Central memory CD8-positive, alpha-beta T cell (primary cell): ENCODE measurements at regions not wholly inside any gene's neighbourhood (a gene's known extent, or its start where the extent isn't known, plus 50 kb on each side); places are given as distances from the start of the nearest gene placed in this dataset.

ENCODE experiments used
- ATAC-seq: fragments of 150-1000 bp; cut with Tn5 transposase; replicated peaks from 2 replicates; pipeline ENCODE4 v1.10.0; 2022; ENCODE audit warnings: mild to moderate bottlenecking, moderate FRiP score, moderate number of reproducible peaks; ENCODE audit not compliant: poor library complexity, severe bottlenecking; ENCODE audit errors: extremely low read depth
- DNase-seq, 2 donors: peaks; one replicate each; pipeline ENCODE4 v3.0.0; 2021; ENCODE audit warnings: low spot score in 2 of 2
- H3K27ac Mint-ChIP-seq: one replicate; pipeline ENCODE4 v1.8.0; 2022; ENCODE audit warnings: low read depth, mild to moderate bottlenecking, moderate library complexity, mixed read lengths
- H3K27me3 Mint-ChIP-seq: one replicate; pipeline ENCODE4 v1.8.0; 2022; ENCODE audit warnings: mixed read lengths
- H3K36me3 Mint-ChIP-seq: one replicate; pipeline ENCODE4 v1.8.0; 2022; ENCODE audit warnings: mild to moderate bottlenecking, moderate library complexity, mixed read lengths; ENCODE audit not compliant: insufficient read depth
- H3K4me1 Mint-ChIP-seq: one replicate; pipeline ENCODE4 v1.8.0; 2022; ENCODE audit warnings: mixed read lengths
- H3K4me3 Mint-ChIP-seq: one replicate; pipeline ENCODE4 v1.8.0; 2022; ENCODE audit warnings: mild to moderate bottlenecking, moderate library complexity, mixed read lengths
- H3K9me3 Mint-ChIP-seq: one replicate; pipeline ENCODE4 v1.8.0; 2022; ENCODE audit warnings: mixed read lengths

DNA sequence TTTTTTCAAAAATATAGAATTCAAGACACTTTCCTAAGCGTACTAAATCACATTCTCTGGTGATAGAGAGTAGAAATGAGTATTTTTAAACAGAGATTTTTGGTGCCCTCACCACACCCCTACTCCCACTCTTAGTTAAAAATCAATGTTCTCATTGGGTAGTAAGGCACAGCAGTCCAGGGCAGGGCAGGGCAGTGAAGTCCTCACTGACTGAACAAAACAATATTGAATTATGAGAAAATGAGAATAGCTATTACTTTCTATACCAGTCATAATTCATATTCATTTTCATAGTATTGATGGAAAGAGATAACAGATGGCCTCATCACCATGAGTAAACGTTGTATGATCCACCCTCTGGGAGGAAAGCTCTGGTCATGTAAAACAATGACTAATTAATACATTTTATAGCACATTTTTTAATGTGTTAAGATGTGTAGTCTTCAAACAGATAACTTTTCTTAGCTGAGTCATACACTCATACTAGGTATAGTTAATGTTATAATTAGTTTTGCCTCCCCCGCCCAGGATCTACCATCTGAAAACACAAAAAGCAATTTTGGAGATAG is 686.1 kb downstream of the KCNJ3 start:
- Mint-ChIP-seq H3K36me3 (no peaks in the 10 kb centered on the region), H3K27ac (no peak overlapping the region), H3K4me3 (no peak overlapping the region), H3K9me3 (no peaks in the 10 kb centered on the region), H3K4me1 (no peaks in the 10 kb centered on the region), H3K27me3 (no peaks in the 10 kb centered on the region)
- DNase-seq (no peak), ATAC-seq (no peak)

DNA sequence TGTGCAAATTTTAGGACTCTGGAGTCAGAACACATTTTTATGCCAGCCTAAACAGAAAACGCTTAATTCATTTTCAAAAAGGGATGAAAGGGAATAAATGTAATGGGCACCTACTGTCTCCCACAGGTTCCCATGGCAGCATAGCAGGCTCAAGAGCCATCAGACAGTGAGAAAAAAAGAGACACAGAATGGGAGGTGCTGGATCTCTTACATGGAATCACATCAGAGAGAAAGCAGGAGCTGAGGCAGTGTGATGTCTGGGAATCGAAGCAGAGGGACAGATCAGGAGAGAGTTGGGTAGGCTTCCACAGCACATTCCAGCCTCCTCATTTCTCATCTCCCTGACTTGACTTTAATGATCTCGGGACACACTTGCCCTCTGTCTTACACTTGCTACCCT is 684.3 kb downstream of the KCNJ3 start:
- H3K36me3 Mint-ChIP-seq = no peaks in the 10 kb centered on the region
- no peak overlapping the region for H3K27ac Mint-ChIP-seq
- H3K9me3 Mint-ChIP-seq = no peaks in the 10 kb centered on the region
- no peaks in the 10 kb centered on the region for H3K4me1 Mint-ChIP-seq
- no peak for DNase-seq
- H3K4me3 Mint-ChIP-seq = no peak overlapping the region
- ATAC-seq = no peak
- H3K27me3 Mint-ChIP-seq = no peaks in the 10 kb centered on the region

DNA sequence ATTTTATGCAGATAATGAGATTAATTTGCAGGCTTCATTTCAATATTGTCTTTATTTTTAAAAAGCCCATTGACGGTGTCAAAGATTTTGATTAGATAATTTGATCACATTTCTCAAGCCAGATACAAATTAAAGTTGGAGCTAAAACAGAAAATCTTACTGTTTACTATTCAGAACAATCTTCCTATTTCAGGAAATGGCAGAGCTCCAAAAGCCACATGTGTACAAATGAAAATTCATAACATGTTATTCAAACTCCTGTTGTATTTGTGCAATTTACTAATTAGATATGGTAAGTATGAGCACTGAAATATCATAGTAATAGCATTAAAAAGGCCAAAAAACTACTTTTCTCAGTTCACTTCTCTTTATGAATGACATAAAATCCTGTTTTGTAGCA is 682.9 kb downstream of the KCNJ3 start:
- ATAC-seq = no peak
- Mint-ChIP-seq H3K27me3 (no peaks in the 10 kb centered on the region), H3K4me1 (no peaks in the 10 kb centered on the region), H3K27ac (no peak overlapping the region), H3K36me3 (no peaks in the 10 kb centered on the region), H3K4me3 (no peak overlapping the region), H3K9me3 (no peaks in the 10 kb centered on the region)
- DNase-seq = no peak

DNA sequence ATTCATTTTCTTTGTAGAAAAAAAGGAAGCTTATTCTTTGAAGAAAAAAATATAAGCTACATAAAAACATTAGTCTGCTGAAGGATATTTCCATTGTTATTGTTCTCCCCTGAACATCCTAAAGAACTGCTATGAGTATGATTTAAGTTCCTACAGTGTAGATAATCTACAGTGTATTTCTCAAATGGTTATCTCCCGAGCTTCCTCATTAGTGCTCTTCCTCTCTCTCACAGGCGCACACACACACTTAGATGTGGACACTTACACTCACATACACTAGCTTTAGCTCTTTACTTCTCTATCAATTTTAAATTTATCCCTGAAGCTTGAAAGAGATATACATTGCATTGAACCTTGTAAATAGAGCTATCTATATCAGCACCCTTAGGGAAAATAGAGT is 681.0 kb downstream of the KCNJ3 start:
- DNase-seq (no peak), ATAC-seq (no peak)
- Mint-ChIP-seq H3K36me3 (no peaks in the 10 kb centered on the region), H3K4me1 (no peaks in the 10 kb centered on the region), H3K27ac (no peak overlapping the region), H3K9me3 (no peaks in the 10 kb centered on the region), H3K27me3 (no peaks in the 10 kb centered on the region), H3K4me3 (no peak overlapping the region)

DNA sequence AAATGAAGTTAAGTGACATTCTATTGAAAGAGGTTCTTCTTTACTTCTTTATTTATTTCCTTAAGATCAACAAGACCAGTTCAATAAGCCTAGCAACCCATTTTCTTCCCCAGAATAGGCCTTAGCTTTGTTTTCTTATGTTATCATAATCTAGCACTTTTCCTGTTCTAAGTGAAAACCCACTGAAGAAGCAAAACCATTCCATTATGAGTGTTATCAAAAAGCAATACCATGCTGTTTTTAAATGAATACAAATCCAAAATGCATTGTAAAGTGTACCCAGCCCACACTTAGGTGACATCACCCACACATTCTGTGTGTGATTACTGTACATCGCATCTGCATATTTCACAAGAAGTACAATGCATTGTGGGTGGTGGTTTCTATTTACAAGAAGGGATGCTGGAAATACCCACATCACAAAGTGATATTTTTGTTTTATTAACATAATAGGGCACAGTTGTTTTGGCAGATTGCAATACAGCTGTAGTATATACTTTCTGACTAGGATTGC is 679.5 kb downstream of the KCNJ3 start:
- Mint-ChIP-seq H3K27me3 (no peaks in the 10 kb centered on the region), H3K27ac (no peak overlapping the region), H3K36me3 (no peaks in the 10 kb centered on the region), H3K4me1 (no peaks in the 10 kb centered on the region), H3K4me3 (no peak overlapping the region), H3K9me3 (no peaks in the 10 kb centered on the region)
- no peak for DNase-seq
- ATAC-seq = no peak

DNA sequence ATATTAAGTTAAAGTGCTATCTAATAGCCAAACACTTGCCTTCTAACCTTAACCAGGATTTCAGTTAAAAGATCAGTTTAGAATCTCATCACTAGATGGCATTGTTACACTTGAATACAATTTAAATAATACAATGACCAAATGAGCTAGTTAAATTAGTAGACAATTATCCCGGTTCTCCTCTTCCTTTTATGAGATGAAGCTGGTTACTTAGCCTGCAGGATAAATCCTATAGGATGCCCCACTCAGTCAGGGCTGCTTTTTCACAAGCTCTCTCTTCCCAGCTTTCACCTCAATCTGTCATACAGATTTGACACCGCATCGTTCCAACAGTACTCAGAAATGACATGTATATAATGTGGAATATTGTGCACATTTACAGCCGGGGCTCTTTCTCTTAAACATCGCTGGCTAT is 678.8 kb downstream of the KCNJ3 start:
- DNase-seq (no peak), ATAC-seq (no peak)
- H3K4me1 Mint-ChIP-seq = no peaks in the 10 kb centered on the region
- no peaks in the 10 kb centered on the region for H3K27me3 Mint-ChIP-seq
- no peaks in the 10 kb centered on the region for H3K36me3 Mint-ChIP-seq
- H3K9me3 Mint-ChIP-seq = no peaks in the 10 kb centered on the region
- no peak overlapping the region for H3K4me3 Mint-ChIP-seq
- H3K27ac Mint-ChIP-seq = no peak overlapping the region

DNA sequence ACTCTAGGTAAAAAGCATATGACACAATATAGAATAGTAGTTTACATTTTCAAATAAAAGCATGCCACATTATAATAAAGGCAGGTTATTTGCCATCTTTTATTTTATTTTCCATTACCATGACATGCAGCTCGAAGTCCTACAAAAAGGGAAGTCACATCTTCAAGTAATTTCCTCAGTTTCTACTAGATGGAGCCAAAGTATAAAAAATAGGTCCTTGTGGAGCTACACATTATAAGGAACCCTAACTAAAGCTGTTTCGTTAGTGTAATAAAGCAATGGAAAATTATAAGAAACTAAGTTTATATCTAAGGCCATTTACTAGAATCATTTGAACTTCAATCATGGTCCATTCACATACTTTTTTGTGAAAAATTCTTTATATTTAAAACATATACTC is 674.5 kb downstream of the KCNJ3 start:
- ATAC-seq (no peak), DNase-seq (no peak)
- no peaks in the 10 kb centered on the region for H3K4me1 Mint-ChIP-seq
- no peaks in the 10 kb centered on the region for H3K36me3 Mint-ChIP-seq
- H3K9me3 Mint-ChIP-seq = no peaks in the 10 kb centered on the region
- no peaks in the 10 kb centered on the region for H3K27me3 Mint-ChIP-seq
- H3K4me3 Mint-ChIP-seq = no peak overlapping the region
- no peak overlapping the region for H3K27ac Mint-ChIP-seq

DNA sequence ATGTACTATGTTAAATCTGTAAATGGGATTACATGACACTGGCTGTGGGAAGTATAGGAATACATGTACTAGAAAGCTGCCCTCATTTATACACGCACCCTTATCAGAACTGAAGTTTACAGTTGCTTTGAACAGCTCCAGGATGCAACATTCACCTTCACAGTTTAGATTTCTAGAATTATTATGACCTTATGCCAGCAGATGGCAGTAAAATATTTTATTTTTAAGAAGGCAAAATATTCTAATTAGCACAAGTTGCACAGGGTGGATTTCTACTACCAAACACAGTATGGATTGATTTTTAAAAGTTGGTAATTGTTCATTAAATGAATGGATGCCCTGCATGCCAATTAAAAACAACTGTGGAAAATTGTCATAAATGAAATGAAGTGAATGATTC is 670.4 kb downstream of the KCNJ3 start:
- ATAC-seq = no peak
- H3K4me3 Mint-ChIP-seq = no peak overlapping the region
- no peak for DNase-seq
- no peaks in the 10 kb centered on the region for H3K9me3 Mint-ChIP-seq
- H3K36me3 Mint-ChIP-seq = no peaks in the 10 kb centered on the region
- no peaks in the 10 kb centered on the region for H3K4me1 Mint-ChIP-seq
- H3K27ac Mint-ChIP-seq = no peak overlapping the region
- H3K27me3 Mint-ChIP-seq = no peaks in the 10 kb centered on the region

DNA sequence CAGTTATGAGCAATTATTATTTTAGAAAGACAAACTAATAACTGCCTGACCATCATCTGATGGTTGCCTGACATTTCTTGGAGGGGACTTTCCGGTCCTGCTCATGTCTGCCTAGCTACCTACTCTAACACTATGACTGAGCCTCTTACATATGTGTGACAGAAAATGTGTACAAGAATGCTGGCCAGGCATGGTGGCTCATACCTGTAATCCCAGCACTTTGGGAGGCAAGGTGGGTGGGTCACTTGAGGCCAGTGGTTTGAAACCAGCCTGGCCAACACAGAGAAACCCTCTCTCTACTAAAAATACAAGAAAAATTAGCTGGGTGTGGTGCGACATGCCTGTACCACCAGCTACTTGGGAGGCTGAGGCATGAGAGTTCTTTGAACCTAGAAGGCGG is 666.3 kb downstream of the KCNJ3 start:
- H3K36me3 Mint-ChIP-seq = no peaks in the 10 kb centered on the region
- no peak for DNase-seq
- H3K27me3 Mint-ChIP-seq = no peaks in the 10 kb centered on the region
- no peak for ATAC-seq
- no peaks in the 10 kb centered on the region for H3K9me3 Mint-ChIP-seq
- no peak overlapping the region for H3K4me3 Mint-ChIP-seq
- H3K27ac Mint-ChIP-seq = no peak overlapping the region
- H3K4me1 Mint-ChIP-seq = no peaks in the 10 kb centered on the region

DNA sequence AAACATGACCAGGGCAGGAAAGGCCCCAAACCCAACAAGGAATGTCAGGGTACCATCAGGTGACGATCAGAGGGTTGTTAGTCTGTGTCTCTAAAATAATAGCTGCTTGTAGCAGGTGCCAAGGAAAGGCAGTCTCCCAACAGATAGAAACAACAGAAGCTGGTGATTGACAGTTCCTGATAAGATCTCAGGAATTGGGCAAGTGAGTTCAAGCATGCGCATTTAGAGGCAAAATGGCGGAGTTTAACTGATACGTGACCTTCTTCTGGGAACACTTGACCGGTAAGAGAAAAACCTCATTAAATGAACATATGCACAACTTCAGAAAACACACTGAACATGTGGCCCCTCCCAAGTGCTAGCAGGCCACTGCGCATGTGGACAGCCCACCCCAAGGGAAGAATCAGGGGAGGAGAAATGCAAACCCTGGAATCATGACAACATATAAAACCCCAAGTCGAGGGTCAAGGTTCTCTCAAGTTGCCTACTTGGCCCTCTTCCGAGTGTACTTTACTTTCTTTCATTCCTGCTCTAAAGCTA is 664.9 kb downstream of the KCNJ3 start:
- no peak for ATAC-seq
- DNase-seq = no peak
- no peaks in the 10 kb centered on the region for H3K9me3 Mint-ChIP-seq
- no peaks in the 10 kb centered on the region for H3K4me1 Mint-ChIP-seq
- H3K4me3 Mint-ChIP-seq = no peak overlapping the region
- H3K36me3 Mint-ChIP-seq = no peaks in the 10 kb centered on the region
- no peaks in the 10 kb centered on the region for H3K27me3 Mint-ChIP-seq
- H3K27ac Mint-ChIP-seq = no peak overlapping the region

DNA sequence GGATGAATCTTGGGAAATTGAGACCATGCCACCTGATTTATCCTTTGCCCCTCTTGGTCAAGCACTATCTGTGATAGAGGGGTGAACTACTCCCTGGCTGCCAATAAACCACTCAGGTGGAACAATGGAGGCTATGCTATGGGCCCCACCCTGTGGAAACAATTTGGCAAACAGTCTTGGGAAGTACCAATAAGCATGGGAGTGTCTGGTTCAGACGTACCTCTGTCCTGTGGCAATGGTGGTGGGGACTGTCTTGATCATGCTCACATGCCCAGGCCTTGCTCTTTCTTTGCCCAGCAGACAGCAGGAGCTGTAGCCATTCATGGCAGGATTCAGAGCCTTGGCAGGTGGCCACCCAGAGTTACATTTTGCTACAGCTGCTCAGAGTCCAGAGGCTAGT is 658.7 kb downstream of the KCNJ3 start:
- Mint-ChIP-seq H3K27ac (no peak overlapping the region), H3K4me1 (no peaks in the 10 kb centered on the region), H3K36me3 (no peaks in the 10 kb centered on the region), H3K27me3 (no peaks in the 10 kb centered on the region), H3K9me3 (no peaks in the 10 kb centered on the region), H3K4me3 (no peak overlapping the region)
- ATAC-seq (no peak), DNase-seq (no peak)

DNA sequence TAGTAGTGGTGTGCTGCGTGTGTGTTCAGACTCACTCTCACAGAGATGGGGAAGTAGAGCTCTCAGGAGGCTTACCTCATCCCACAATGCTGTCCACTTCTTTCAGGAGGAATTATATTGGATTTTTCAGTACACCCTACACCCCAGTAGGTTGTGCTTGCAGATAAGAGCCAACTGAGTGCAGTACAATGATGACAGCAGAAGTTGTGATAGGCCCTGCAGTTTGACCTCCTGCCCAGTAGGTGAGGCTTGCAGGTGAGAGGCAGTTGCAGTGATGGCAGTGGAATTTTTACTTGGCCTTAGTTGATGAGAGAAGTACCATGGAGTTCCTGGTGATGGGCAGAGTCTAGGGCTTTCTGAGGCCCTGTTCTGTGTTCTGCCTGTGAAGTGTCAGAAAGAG is 657.8 kb downstream of the KCNJ3 start:
- no peaks in the 10 kb centered on the region for H3K27me3 Mint-ChIP-seq
- DNase-seq = no peak

DNA sequence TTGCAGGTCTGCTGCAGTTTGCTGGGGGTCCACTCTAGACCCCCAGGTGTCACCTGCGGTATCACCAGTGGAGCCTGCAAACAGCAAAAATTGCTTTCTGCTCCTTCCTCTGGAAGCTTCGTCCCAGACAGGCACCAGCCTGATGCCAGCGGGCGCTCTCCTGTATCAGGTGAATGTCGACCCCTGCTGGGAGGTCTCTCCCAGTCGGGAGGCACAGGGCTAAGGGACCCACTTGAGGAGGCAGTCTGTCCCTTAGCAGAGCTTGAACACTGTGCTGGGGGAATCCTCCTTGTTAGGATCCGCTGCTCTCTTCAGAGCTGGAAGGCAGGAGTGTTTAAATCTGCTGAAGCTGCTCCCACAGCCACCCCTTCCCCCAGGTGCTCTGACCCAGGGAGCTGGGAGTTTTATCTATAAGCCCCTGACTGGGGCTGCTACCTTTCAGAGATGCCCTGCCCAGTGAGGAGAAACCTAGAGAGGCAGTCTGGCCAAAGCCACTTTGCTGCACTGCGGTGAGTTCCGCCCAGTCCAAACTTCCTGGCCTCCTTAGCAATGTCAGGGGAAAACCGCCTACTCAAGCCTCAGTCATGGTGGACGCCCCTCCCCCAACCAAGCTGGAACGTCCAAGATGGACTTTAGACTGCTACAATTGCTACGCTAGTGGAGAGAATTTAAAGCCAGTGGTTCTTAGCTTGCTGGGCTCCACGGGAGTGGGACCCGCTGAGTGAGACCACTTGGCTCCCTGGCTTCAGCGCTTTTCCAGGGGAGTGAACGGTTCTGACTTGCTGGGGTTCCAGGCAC is 652.5 kb downstream of the KCNJ3 start:
- H3K4me1 Mint-ChIP-seq = no peaks in the 10 kb centered on the region
- peaks cover 2% of the 10 kb centered on the region for H3K36me3 Mint-ChIP-seq
- peaks cover 13% of the 10 kb centered on the region for H3K9me3 Mint-ChIP-seq
- H3K27me3 Mint-ChIP-seq = no peaks in the 10 kb centered on the region
- no peak overlapping the region for H3K4me3 Mint-ChIP-seq
- DNase-seq (no peak), ATAC-seq (no peak)
- H3K27ac Mint-ChIP-seq = no peak overlapping the region

More for the DNA sequence above, 657.8 kb downstream of the KCNJ3 start:
- no peaks in the 10 kb centered on the region for H3K4me1 Mint-ChIP-seq
- ATAC-seq = no peak
- no peak overlapping the region for H3K27ac Mint-ChIP-seq
- H3K4me3 Mint-ChIP-seq = no peak overlapping the region
- no peaks in the 10 kb centered on the region for H3K9me3 Mint-ChIP-seq
- H3K36me3 Mint-ChIP-seq = no peaks in the 10 kb centered on the region
